Esophagus mucosa (tissue), 1 donor: ENCODE measurements at regions not wholly inside any gene's neighbourhood (a gene's known extent, or its start where the extent isn't known, plus 50 kb on each side); places are given as distances from the start of the nearest gene placed in this dataset.
"Not testable (repeated sequence)": the region's sequence is repeated elsewhere in the genome, so short reads cannot be mapped to it uniquely, and the experiment has no call there.

Source experiments
- ATAC-seq: fragments of 200-7000 bp; cut with Tn5 transposase; one replicate; pipeline ENCODE4 v1.9.1; 2020
- donor health status: DM: yes; HTN: yes; CAD: no.

DNA sequence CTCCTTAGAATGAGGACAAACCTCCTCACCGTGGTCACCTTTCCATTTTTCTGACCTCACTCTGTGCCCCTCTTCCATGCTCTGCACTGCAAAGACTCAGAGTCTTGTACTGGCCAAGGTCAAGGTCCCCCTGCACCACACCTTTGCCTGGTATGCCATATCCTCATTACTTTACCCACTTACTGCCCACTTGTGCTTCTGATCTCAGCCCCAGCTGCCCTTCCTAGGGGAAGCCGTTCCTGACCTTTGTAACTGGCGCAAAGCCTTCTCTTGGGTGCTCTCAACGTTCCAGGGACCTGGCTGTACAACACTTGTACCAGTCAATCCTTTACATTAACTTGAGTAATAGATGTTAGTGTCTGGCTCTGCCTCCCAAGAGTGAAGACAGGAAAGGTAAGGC is 256.0 kb downstream of the SV2B start:
- ATAC-seq: no peak

GRCh38 chr15:91357011-91357410 is 257.0 kb downstream of the SV2B start:
- no peak for ATAC-seq

- ATAC-seq: no peak
Measured at GRCh38 chr15:91357486-91357885, 257.4 kb downstream of the SV2B start.

DNA sequence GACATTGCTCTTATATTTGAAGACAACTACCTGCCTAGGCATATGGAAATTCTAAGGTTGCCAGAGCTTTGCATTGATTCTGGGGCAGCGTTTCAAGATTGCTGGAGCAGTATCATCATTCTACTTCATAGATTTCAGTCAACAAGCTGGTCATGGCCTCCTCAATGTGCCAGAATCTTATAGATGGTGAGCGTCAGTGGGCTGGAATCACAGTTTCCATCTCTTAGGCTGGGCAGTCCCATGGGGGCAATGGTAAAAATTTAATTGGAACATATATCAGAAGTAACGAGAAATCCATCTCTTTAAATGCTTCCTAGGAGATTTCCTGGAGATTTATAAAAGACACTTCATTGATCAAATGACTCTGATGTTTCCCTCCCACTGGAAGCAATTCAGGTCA is 258.3 kb downstream of the SV2B start:
- no peak for ATAC-seq

DNA sequence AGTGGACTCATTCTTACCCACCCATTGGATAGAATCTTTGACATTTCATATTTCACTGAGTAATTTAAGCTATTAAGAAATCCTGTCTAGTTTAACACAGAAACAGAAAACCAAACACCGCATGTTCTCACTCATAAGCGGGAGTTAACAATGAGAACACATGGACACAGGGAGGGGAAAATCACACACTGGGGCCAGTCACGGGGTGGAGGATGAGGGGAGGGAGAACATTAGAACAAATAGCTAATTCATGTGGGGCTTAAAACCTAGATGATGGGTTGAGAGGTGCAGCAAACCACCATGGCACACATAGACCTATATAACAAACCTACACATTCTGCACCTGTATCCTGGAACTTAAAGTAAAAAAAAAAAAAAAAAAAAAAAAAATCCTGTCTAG is 261.6 kb downstream of the SV2B start:
- not testable (repeated sequence) for ATAC-seq

- ATAC-seq: no peak
Measured at GRCh38 chr15:91366111-91366510, 266.1 kb downstream of the SV2B start.

- ATAC-seq: no peak
Measured at GRCh38 chr15:91368611-91369010, 268.6 kb downstream of the SV2B start.

DNA sequence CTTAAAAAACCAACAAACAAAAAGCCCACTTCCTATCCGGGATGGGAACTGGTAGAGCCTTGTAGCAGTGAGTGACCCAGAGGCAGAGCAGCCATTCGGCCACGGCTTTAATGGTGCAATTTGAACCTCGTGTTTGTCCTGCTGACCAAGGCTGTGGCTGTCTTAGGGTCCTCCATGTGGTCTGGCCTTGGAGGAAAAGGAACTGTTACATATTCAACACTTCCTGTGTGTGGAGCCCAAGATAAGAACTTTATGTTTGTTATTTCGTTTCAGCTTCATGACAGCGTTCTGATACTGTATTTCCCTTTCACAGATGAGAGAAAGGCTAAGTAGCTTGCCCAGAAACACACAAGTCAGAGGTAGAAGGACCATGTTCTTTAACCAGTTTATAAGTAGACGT is 269.8 kb downstream of the SV2B start:
- ATAC-seq: no peak

DNA sequence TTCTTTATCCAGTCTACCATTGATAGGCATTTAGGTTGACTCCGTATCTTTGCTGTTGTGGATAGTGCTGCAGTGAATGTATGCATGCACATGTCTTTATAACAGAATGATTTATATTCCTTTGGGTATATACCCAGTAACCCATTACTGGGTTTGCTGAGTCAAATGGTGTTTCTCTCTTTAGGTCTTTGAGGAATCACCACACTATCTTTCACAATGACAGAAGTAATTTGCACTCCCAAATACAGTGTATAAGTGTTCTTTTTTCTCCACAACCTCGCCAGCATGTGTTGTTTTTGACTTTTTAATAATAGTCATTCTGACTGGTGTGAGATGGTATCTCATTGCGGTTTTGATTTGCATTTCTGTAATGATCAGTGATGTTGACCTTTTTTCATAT is 271.3 kb downstream of the SV2B start:
- not testable (repeated sequence) for ATAC-seq

DNA sequence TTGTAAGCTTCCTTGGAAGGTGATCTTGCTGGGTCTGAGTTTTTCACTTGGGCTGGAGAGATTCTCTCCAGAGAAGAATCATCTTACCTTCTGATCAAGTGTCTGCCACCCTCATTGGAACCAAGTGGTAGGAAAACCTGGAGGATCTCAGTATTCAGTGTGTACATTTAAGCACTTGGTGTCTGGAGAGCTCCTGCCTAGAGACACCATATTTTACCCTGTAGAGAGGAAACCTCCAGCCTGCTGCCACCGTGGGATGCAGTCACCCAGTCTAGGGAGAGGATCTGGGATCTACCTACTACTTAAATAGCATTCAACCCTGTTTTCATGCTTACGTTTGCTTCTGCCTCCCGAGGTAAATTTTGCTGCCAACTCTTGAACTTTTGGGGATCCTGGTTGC is 274.3 kb downstream of the SV2B start:
- ATAC-seq: no peak

DNA sequence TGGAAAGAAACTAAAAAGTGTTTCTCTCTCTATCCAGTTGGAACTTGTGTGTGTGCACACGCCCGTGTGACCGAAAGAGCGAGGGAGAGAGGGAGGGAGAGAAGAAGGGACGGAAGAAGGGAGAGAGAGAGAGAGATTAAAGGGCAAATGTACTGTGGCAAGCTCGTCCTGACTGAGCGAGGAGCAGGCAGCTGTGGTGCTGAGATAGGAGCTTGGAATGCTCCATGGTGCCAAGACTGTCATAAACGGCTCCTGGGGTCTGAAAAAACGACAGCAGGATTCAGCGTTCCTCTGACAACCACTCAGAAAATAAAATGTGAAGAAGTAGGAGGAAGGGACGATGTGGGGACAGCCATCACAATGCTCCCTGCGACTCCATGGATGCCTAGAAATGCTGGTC is 276.0 kb downstream of the SV2B start:
- no peak for ATAC-seq

- ATAC-seq: no peak
Measured at GRCh38 chr15:91380114-91380513, 280.1 kb downstream of the SV2B start.

DNA sequence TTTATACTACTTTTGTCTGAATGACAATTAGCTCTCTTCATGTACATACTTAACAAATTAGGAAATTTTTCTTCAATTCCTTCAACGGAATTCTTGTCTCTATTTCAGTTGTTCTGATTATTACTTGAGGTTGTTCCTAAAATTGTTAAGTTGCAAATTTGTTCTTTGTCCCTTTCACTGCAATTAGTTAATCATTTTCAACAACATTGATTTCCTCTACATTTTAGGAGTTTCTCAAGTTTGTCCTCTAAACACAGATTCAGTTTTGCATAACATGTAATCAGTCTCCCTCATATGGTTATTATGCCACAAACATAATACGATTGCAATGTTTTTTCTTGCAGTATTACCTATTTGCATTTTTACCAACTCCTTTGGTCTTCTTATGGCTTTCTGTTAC is 283.5 kb downstream of the SV2B start:
- no peak for ATAC-seq

DNA sequence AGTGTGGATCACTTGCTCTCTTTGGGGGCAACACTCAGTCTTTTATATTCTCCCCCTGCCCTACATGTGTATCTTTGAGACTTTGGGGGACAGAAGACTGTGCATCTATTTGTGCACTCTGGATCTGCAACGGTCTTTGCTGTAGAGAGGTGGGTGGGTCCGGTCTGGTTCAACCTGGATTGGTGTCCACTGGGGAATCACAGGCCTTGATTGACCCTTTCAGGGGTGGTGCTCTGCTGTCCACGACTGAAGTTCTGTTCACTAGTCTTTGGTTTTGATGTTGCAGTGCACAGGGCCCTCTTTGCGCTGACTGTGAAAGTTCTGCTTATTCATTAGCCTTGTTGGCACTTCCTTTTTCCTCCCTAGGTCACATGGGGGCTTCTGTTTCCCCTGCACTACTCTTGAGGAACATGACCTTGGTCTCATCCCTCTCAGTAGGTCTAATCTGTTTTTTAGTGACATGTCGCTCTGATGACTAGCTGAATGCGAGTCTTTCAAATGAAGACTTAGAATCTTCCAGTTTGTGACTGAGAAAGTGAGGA is 284.2 kb downstream of the SV2B start:
- ATAC-seq: no peak

GRCh38 chr15:91385311-91385710 is 285.3 kb downstream of the SV2B start:
- peak; percentile 35 for ATAC-seq

GRCh38 chr15:91393186-91393585 is 293.1 kb downstream of the SV2B start:
- ATAC-seq: no peak

DNA sequence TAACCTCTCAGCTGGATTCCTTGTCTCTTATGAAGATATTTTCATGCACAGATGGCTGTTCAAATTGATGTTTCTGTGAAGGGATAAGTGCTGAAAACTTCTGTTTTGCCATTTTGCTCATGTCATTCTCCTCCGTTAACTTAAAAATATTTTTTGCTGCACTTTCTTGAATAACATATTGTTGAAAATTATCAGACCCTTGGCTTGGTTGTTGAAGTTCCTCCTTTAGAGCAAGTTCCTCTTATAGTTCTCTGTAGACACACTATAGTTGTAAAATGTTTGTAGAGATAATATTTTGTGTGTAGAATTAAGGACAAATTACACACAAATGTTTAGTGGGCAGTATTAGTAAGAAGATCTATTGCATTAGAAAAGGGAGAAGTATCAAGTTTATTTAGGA is 300.4 kb downstream of the SV2B start:
- no peak for ATAC-seq

- peak; percentile 44 for ATAC-seq
Measured at GRCh38 chr15:91407269-91407889, 307.3 kb downstream of the SV2B start.

DNA sequence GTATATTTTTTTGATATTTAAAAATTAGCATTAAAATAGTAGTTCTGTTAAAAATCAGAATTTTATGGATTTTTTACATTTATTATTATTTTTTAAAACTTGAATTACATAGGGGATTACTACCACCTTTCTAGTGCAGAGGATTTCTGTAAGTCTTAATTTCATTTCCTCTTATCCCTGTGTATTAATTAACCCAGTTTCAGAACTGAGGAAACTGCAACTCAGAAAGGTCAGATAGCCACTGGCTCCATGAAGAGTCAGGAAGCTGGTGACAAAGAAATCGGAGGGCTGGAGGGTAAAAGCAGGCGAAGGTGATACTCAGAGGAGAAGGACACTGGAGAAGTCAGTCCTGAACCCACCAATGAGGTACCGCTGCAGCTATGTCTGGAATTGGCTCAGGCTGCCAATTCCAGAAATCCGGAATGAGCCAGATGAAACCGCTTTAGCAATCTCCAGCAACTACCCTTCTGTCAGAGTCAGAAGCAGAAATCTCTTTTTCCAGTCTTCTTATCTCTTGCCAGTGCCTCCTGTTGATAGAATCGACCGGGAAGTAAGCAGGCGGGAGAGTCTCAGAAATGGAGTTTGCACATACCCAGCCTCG is 308.5 kb downstream of the SV2B start:
- no peak for ATAC-seq

DNA sequence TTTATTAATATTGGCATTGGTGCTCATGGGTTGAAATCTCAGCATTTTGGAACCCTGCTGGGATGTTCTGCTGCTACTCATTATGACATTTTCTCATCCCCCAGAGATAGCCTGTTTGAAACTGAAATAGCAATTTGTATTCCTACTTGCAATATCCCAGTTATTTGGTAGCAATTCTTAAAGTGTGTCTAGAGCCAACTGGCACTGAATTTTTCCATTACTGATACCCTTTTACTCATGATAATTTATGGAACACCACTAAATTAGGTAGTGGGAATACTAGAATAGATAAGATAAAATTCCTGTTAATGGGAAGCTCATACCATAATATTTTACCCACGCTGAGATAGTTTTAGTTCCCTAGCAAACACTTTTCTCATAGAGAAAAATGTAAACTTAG is 309.3 kb downstream of the SV2B start:
- no peak for ATAC-seq

DNA sequence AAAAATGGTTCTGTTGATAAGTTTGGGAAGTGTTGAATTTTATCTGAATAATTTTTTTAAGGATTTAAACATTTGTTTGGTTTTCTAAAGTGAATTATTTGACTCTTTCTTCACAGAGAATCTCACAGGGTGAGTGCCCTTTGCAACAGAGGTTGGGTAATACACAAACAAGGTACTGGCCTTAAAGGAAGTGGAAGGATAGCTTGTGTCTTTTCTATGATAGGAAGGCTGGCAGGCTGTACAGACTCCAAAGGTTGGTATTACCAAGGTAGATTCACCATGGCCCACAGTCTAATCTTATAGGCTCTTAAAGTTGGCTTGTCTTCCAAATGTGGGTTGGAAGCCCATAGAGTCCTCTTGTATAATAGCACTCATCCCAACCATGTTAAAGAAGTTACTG is 311.5 kb downstream of the SV2B start:
- no peak for ATAC-seq

GRCh38 chr15:91412138-91412928 is 312.3 kb downstream of the SV2B start:
- peak; percentile 39 for ATAC-seq

GRCh38 chr15:91413142-91413541 is 313.1 kb downstream of the SV2B start:
- ATAC-seq: no peak

GRCh38 chr15:91414124-91414523 is 314.1 kb downstream of the SV2B start:
- no peak for ATAC-seq
